ENCODE measurements at regions not wholly inside any gene's neighbourhood (a gene's known extent, or its start where the extent isn't known, plus 50 kb on each side); places are given as distances from the start of the nearest gene placed in this dataset.

DNA sequence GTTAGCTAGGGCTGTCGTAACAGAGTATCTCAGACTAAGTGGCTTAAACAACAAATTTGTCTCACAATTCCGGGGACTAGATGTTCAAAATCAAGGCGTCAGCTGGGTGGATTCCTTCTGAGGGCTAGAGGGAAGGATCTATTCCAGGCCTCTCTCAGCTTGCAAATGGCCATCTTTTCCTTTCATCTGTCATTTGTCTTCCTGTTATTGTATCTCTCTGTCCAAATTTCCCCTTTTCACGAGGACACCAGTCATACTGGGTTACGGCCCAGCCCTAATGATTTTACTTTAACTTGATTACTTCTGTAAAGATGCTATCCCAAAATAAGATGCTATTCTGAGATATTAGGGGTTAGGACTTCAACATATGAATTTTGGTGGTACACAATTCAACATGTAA is 119.0 kb upstream of the CPSF6 start:
- TF ChIP-seq, protein P1, sequence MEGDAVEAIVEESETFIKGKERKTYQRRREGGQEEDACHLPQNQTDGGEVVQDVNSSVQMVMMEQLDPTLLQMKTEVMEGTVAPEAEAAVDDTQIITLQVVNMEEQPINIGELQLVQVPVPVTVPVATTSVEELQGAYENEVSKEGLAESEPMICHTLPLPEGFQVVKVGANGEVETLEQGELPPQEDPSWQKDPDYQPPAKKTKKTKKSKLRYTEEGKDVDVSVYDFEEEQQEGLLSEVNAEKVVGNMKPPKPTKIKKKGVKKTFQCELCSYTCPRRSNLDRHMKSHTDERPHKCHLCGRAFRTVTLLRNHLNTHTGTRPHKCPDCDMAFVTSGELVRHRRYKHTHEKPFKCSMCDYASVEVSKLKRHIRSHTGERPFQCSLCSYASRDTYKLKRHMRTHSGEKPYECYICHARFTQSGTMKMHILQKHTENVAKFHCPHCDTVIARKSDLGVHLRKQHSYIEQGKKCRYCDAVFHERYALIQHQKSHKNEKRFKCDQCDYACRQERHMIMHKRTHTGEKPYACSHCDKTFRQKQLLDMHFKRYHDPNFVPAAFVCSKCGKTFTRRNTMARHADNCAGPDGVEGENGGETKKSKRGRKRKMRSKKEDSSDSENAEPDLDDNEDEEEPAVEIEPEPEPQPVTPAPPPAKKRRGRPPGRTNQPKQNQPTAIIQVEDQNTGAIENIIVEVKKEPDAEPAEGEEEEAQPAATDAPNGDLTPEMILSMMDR (conservative IDR thresholded peaks at IDR 0.05; ENCODE audit: low read depth, low read length), result no peak
- no peak overlapping the region for H3K4me3 ChIP-seq (ENCODE audit: low read depth, low read length)
- DNase-seq (ENCODE audit: low read depth), result no peak

DNA sequence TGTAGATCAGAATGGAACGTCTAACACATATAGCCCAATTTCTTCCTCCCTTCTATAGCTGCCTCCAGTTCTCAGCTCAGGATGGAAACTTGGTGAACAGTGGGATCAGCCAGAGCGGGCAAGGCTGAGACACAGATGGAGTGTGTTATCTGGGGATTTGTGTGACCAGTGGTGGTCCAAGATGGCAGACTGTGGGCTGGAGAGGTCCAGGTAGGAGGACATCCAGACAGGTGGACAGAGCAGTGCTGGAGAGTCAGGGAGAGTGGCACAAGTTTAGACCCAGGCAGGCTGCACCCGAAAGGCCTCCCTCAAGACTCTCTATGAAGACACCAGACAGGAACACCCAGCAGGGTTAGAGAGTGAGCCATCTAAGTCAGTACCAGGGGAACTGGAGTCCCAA is 116.1 kb upstream of the CPSF6 start:
- DNase-seq (ENCODE audit: low read depth), result no peak
- TF ChIP-seq, protein P1 (conservative IDR thresholded peaks at IDR 0.05; ENCODE audit: low read depth, low read length), result no peak

DNA sequence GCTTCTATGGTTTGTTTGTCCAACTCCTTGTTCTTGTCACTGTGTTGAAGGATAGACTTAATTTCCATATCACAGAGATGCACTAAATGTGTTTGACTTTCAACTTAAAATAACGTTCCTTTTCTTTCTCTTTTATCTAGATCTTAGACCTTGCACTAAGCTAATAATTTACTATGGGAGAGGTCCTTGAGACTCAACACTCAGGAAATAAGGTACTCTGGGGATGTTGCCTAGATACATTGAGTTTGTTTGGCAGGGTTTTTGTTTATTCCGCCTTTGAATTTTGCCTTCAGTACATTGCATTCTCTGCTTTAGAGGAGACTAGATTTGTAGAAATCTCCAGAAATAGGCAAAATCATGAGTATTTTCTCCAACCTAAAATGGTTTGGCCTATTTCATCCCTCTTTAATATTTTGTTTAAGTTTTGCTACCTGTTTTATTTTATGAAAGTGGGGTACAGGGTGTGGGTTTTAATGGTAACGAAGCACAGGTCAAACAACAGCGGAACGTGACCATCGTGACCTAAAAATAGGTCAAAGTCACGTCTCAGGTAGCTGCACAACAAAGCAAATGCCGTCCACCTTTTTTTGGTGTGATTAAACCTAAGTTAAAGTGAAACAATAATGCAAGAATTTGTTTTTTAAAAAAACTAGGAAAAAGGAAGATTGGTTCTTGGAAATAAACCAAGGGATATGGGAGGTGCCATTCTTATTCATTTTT is 115.3 kb upstream of the CPSF6 start:
- DNase-seq (ENCODE audit: low read depth), result no peak
- TF ChIP-seq, protein P1 (conservative IDR thresholded peaks at IDR 0.05; ENCODE audit: low read depth, low read length), result no peak
- H3K4me3 ChIP-seq (ENCODE audit: low read depth, low read length), result no peak overlapping the region

More for the DNA sequence above, 116.1 kb upstream of the CPSF6 start:
- H3K4me3 ChIP-seq (ENCODE audit: low read depth, low read length), result no peak overlapping the region

DNA sequence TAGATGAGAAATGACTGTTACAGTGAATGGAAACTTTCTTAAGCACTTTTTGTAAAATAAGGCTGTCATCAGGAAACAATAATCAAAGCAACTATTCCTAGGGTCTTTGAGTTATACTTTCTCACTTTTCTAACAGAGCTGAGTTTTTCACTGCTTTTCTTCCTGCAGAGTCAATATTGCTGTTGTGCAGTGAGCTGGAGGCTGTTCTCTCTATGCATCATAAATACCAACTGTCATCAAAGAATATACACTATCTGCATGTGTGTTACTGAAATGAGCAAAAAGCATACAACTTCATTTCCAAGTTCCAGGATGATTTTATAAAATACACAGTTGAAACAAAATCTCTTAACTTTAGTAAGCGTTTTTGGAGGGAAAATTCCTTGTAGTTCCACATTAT is 110.4 kb upstream of the CPSF6 start:
- no peak overlapping the region for H3K4me3 ChIP-seq (ENCODE audit: low read depth, low read length)
- DNase-seq (ENCODE audit: low read depth), result no peak
- TF ChIP-seq, protein P1 (conservative IDR thresholded peaks at IDR 0.05; ENCODE audit: low read depth, low read length), result no peak

DNA sequence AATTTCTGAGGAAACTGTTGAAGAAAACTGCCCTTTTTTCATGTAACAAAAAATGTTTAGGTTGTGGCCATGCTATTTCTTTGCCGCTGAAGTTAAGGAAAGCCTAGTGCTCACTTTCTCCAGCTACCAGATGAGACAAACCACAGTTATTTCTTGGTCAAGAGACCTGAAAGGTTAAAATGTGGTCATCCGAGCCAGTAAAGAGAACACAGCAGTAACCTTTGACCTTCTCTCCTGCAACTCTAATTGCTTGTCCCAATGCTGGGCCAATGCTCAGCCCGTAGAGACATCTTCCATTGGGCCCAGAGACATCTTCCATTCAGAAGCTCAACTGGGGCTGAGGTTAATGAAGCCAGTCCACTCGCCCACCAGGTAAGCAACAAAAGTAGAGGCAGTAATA is 109.8 kb upstream of the CPSF6 start:
- H3K4me3 ChIP-seq (ENCODE audit: low read depth, low read length), result no peak overlapping the region
- TF ChIP-seq, protein P1 (conservative IDR thresholded peaks at IDR 0.05; ENCODE audit: low read depth, low read length), result no peak

DNA sequence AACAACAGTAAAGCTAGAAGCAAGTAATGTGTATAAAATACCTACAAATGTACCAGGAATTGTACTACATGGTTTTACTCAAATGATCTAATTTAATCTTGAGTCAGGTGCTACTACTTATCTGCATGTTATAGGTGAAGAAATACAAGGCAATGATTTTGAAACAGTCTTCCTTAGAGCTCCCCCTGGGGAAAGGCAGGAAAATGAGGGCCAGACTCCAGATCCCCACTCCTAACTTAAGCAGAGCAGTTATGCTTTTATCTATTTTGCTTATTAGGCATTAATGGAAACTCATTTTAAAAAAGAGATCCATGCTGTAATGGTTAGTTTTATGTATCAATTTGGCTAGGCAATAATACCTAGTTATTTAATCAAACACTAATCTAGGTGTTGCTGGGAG is 109.3 kb upstream of the CPSF6 start:
- H3K4me3 ChIP-seq (ENCODE audit: low read depth, low read length), result no peak overlapping the region
- TF ChIP-seq, protein P1 (conservative IDR thresholded peaks at IDR 0.05; ENCODE audit: low read depth, low read length), result peak; percentile 54
- no peak for DNase-seq (ENCODE audit: low read depth)

More for the DNA sequence above, 109.8 kb upstream of the CPSF6 start:
- no peak for DNase-seq (ENCODE audit: low read depth)

DNA sequence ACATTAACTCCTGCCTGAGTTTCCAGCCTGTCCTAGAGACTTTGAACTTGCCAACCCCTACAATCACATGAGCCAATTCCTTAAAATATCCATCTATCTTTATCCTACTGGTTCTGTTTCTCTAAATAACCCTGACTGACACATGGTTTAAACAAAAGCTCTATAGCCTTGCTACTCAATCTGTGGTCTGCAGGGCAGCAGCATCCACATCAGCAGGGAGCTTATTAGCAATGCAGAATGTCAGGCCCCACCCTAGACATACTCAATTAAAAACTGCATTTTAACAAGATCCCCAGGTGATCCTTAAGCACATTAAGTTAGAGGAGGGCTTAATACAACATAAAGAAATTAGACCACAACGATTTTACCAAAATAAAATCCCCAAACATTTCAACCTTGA is 108.3 kb upstream of the CPSF6 start:
- TF ChIP-seq, protein P1 (conservative IDR thresholded peaks at IDR 0.05; ENCODE audit: low read depth, low read length), result no peak
- H3K4me3 ChIP-seq (ENCODE audit: low read depth, low read length), result no peak overlapping the region
- DNase-seq (ENCODE audit: low read depth), result no peak
